ENCODE measurements at regions not wholly inside any gene's neighbourhood (a gene's known extent, or its start where the extent isn't known, plus 50 kb on each side); places are given as distances from the start of the nearest gene placed in this dataset.
"Not testable (repeated sequence)": the region's sequence is repeated elsewhere in the genome, so short reads cannot be mapped to it uniquely, and the experiment has no call there.

DNA sequence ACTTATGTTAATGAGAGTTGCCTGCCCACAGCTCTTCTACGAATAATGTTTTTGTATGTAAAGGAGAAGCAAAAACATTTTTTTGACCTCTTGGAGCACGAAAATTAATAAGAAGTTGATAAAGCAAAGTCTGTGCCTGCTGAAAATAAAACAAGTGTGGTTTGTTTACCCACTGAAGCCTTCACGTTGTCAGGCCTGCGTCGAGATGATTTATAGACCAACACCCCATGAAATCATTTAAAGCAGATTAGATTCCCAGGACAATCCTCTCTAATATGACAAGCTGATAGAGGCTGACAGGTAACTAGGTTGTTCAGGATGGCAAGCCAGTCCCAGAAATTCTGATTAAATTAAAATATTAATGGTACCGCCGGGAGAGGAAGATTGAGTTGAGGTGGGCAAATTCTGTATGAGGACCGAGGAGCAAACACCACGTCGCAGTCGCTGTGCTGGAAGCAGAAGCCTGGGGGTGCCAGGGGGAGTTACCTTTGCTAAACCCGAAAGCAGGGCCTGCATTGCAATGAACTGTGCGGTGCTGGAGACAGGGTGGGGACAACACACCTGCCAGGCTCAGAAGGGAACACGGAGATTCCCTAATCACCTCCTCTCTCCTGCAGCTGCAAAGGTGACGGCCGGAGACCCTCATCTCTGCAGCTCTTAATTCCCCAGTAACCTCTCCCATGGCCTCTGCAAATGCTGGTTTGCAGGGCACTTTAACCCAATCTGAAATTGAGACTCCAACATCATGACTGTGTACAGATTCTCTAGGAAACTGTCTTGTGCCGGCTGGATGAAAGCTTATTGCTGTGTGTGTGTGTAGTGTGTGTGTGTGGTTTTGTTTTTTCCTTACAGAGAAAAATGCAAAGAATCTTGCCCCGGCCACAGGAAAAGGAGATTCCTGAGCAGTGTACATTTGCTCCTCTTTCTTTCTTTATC lies 2805.9 kb downstream of the RPIA start:
- H3K4me3 ChIP-seq (ENCODE audit: low read depth, low read length), result not testable (repeated sequence)

DNA sequence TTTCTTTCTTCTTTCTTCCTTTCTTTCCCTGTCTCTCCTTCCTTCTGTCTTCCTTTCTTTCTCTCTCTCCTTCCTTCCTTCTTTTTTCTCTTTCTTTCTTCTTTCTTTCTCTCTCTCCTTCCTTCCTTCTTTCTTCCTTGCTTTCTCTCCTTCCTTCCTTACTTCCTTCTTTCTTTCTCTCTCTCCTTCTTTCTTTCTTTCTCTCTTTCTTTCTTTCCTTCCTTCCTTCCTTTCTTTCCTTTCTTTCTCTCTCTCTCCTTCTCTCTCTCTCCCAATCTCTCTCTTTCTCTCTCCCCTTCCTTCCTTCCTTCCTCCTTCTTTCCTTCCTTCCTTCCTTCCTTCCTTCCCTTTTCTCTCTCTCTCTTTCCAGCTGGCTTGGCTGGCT lies 2806.6 kb downstream of the RPIA start:
- H3K4me3 ChIP-seq (ENCODE audit: low read depth, low read length), result not testable (repeated sequence)

DNA sequence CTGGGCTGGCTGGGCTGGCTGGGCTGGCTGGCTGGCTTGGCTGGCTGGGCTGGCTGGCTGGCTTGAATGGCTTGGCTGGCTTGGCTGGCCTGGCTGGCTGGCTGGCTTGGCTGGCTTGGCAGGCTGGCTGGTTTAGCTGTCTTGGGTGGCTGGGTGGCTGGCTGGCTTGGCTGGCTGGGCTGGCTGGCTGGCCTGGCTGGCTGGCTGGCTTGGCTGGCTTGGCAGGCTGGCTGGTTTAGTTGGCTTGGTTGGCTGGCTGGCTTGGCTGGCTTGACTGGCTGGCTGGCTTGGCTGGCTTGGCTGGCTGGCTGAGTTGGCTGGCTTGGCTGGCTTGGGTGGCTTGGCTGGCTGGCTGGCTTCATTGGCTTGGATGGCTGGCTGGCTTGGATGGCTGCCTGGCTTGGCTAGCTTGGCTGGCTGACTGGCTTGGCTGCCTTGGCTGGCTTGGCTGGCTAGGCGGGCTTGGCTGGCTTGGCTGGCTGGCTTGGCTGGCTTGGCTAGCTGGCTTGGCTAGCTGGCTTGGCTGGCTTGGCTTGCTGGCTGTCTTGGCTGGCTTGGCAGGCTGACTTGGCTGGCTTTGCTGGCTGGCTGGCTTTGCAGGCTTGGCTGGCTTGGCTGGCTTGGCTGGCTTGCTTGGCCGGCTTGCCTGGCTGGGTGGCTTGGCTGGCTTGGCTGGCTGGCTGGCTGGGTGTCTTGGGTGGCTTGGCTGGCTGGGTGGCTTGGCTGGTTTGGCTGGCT lies 2807.2 kb downstream of the RPIA start:
- H3K4me3 ChIP-seq (ENCODE audit: low read depth, low read length), result not testable (repeated sequence)

DNA sequence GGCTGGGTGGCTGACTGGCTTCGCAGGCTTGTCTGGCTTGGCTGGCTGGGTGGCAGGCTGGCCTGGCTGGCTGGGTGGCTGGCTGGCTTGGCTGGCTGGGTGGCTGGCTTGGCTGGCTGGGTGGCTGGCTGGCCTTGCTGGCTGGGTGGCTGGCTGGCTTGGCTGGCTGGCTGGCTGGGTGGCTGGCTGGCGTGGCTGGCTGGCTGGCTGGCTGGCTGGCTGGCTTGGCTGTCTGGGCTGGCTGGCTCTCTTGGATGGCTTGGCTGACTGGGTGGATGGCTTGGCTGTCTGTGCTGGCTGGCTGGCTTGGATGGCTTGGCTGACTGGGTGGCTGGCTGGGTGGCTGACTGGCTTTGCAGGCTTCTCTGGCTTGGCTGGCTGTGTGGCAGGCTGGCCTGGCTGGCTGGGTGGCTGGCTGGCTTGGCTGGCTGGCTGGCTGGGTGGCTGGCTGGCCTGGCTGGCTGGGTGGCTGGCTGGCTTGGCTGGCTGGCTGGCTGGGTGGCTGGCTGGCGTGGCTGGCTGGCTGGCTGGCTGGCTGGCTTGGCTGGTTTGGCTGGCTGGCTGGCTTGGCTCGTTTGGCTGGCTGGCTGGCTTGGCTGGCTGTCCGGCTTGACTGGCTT lies 2808.1 kb downstream of the RPIA start:
- not testable (repeated sequence) for H3K4me3 ChIP-seq (ENCODE audit: low read depth, low read length)

DNA sequence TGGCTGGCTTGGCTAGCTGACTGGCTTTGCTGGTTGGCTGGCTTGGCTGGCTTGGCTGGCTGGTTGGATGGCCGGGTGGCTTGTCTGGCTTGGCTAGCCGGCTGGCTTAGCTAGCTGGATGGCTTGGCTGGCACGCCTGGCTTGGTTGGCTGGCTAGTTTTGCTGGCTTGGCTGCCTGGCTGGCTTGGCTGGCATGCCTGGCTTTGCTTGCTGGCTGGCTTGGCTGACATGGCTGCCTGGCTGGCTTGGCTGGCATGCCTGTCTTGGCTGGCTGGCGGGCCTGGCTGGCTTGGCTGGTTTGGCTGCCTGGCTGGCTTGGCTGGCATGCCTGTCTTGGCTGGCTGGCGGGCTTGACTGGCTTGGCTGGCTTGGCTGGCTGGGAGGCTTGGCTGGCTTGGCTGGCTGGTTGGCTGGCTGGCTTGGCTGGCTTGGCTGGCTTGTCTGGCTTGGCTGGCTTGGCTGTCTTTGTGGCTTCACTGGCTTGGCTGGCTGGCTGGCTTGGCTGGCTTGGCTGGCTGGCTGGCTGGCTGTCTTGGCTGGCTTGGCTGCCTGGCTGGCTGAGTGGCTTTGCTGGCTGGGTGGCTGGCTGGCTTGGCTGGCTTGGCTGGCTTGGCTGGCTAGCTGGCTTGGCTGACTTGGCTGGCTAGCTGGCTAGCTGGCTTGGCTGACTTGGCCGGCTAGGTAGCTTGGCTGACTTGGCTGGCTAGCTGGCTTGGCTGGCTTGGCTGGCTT lies 2808.9 kb downstream of the RPIA start:
- not testable (repeated sequence) for H3K4me3 ChIP-seq (ENCODE audit: low read depth, low read length)

DNA sequence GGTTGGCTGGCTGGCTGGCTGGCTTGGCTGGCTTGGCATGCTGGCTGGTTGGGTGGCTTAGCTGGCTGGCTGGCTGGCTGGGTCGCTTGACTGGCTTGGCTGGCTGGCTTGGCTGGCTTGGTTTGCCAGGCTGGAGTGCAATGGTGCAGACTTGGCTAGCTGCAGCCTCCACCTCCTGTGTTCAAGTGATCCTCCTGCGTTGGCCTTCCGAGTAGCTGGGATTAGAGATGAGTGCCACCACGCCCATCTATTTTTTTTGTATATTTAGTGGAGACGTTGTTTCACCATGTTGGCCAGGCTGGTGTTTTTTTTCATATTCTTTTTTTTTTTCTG lies 2809.5 kb downstream of the RPIA start:
- H3K4me3 ChIP-seq (ENCODE audit: low read depth, low read length), result not testable (repeated sequence)

DNA sequence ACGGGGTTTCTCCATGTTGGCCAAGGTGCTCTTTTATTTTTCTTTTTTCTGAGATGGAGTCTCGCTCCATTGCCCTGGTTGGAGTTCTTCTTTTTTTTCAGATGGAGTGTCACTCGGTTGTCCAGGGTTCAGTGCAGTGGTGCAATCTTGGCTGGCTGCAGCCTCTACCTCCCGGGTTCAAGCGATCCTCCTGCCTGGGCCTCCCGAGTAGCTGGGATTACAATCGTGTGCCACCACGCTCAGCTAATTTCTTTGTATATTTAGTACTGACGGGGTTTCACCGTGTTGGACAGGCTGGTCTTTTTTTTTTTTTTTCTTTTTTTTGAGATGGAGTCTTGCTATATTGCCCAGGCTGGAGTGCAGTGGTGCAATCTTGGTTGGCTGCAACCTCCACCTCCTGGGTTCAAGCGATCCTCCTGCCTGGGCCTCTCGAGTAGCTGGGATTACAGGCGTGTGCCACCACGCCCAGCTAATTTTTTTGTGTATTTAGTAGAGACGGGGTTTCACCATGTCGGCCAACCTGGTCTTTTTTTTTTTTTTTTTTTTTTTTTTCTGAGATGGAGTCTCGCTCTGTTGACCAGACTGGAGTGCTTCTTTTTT lies 2810.1 kb downstream of the RPIA start:
- H3K4me3 ChIP-seq (ENCODE audit: low read depth, low read length), result not testable (repeated sequence)

DNA sequence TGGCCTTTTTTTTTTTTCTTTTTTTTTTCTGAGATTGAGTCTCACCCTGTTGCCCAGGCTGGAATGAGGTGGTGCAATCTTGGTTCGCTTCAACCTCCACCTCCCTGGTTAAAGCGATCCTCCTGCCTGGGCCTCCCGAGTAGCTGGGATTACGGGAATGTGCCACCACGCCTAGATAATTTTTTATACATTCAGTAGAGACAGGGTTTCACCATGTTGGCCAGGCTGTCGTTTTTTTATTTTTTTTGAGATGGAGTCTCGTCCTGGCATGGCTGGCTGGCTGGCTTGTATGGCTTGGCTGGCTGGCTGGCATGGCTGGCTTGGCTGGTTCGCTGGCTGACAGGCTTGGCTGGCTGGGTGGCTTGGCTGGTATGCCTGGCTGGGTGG lies 2812.1 kb downstream of the RPIA start:
- not testable (repeated sequence) for H3K4me3 ChIP-seq (ENCODE audit: low read depth, low read length)

DNA sequence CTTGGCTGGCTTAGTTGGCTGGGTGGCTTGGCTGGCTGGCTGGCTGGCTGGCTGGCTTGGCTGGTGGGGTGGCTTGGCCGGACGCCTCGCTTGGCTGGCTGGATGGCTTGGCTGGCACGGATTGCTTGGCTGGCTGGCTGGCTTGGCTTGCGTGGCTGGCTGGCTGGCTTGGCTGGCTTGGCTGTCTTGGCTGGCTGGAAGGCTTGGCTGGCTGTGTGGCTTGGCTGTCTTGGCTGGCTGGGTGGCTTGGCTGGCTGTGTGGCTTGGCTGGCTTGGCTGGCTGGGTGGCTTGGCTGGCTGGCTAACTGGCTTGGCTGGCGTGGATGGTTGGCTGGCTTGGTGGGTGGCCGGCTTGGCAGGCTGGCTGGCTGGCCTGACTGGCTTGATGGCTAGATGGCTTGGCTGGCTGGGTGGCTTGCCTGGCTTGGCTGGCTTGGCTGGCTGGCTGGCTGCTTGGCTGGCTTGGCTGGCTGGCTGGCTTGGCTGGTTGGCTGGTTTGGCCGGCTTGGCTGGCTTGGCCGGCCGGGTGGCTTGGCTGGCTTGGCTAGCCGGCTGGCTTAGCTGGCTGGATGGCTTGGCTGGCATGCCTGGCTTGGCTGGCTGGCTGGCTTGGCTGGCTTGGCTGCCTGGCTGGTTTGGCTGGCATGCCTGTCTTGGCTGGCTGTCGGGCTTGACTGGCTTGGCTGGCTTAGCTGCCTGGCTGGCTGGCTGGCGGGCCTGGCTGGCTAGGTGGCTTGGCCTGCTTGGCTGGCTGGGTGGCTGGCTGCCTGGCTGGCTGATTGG lies 2812.7 kb downstream of the RPIA start:
- H3K4me3 ChIP-seq (ENCODE audit: low read depth, low read length), result not testable (repeated sequence)

DNA sequence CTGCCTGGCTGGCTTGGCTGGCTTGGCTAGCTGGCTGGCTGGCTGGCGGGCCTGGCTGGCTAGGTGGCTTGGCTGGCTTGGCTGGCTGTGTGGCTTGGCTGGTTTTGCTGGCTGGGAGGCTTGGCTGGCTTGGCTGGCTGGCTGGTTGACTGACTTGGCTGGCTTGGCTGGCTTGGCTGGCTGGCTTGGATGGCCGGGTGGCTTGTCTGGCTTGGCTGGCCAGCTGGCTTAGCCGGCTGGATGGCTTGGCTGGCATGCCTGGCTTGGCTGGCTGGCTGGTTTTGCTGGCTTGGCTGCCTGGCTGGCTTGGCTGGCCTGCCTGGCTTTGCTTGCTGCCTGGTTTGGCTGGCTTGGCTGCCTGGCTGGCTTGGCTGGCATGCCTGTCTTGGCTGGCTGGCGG lies 2817.3 kb downstream of the RPIA start:
- H3K4me3 ChIP-seq (ENCODE audit: low read depth, low read length), result not testable (repeated sequence)

DNA sequence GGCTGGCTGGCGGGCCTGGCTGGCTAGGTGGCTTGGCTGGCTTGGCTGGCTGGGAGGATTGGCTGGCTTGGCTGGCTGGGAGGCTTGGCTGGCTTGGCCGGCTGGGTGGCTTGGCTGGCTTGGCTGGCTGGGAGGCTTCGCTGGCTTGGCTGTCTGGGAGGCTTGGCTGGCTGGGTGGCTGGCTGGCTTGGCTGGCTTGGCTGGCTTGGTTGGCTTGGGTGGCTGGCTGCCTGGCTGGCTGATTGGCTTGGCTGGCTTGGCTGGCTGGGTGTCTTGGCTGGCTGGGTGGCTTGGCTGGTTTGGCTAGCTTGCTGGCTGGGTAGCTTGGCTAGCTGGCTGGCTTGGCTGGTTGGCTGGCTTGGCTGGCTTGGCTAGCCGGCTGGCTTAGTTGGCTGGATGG lies 2817.8 kb downstream of the RPIA start:
- not testable (repeated sequence) for H3K4me3 ChIP-seq (ENCODE audit: low read depth, low read length)

DNA sequence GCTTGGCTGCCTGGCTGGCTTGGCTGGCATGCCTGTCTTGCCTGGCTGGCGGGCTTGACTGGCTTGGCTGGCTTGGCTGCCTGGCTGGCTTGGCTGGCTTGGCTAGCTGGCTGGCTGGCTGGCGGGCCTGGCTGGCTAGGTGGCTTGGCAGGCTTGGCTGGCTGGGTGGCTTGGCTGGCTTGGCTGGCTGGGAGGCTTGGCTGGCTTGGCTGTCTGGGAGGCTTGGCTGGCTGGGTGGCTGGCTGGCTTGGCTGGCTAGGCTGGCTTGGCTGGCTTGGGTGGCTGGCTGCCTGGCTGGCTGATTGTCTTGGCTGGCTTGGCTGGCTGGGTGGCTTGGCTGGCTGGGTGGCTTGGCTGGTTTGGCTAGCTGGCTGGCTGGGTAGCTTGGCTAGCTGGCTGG lies 2819.7 kb downstream of the RPIA start:
- H3K4me3 ChIP-seq (ENCODE audit: low read depth, low read length), result not testable (repeated sequence)

DNA sequence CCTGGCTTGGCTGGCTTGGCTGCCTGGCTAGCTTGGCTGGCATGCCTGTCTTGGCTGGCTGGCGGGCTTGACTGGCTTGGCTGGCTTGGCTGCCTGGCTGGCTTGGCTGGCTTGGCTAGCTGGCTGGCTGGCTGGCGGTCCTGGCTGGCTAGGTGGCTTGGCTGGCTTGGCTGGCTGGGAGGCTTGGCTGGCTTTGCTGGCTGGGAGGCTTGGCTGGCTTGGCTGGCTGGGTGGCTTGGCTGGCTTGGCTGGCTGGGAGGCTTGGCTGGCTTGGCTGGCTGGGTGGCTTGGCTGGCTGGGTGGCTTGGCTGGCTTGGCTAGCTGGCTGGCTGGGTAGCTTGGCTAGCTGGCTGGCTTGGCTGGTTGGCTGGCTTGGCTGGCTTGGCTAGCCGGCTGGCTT lies 2824.5 kb downstream of the RPIA start:
- not testable (repeated sequence) for H3K4me3 ChIP-seq (ENCODE audit: low read depth, low read length)

DNA sequence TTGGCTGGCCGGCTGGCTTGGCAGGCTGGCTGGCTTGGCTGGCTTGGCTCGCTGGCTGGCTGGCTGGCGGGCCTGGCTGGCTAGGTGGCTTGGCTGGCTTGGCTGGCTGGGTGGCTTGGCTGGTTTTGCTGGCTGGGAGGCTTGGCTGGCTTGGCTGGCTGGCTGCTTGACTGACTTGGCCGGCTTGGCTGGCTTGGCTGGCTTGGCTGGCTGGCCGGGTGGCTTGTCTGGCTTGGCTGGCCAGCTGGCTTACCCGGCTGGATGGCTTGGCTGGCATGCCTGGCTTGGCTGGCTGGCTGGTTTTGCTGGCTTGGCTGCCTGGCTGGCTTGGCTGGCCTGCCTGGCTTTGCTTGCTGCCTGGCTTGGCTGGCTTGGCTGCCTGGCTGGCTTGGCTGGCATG lies 2825.2 kb downstream of the RPIA start:
- not testable (repeated sequence) for H3K4me3 ChIP-seq (ENCODE audit: low read depth, low read length)

DNA sequence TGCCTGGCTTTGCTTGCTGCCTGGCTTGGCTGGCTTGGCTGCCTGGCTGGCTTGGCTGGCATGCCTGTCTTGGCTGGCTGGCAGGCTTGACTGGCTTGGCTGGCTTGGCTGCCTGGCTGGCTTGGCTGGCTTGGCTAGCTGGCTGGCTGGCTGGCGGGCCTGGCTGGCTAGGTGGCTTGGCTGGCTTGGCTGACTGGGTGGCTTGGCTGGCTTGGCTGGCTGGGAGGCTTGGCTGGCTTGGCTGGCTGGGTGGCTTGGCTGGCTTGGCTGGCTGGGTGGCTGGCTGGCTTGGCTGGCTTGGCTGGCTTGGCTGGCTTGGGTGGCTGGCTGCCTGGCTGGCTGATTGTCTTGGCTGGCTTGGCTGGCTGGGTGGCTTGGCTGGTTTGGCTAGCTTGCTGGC lies 2826.4 kb downstream of the RPIA start:
- H3K4me3 ChIP-seq (ENCODE audit: low read depth, low read length), result not testable (repeated sequence)

DNA sequence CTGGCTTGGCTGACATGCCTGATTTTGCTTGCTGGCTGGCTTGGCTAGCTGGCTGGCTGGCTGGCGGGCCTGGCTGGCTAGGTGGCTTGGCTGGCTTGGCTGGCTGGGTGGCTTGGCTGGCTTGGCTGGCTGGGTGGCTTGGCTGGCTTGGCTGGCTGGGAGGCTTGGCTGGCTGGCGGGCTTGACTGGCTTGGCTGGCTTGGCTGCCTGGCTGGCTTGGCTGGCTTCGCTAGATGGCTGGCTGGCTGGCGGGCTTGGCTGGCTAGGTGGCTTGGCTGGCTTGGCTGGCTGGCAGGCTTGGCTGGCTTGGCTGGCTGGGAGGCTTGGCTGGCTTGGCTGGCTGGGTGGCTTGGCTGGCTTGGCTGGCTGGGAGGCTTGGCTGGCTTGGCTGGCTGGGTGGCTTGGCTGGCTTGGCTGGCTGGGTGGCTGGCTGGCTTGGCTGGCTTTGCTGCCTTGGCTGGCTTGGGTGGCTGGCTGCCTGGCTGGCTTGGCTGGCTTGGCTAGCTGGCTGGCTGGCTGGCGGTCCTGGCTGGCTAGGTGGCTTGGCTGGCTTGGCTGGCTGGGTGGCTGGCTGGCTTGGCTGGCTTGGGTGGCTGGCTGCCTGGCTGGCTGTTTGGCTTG lies 2827.0 kb downstream of the RPIA start:
- H3K4me3 ChIP-seq (ENCODE audit: low read depth, low read length), result not testable (repeated sequence)

DNA sequence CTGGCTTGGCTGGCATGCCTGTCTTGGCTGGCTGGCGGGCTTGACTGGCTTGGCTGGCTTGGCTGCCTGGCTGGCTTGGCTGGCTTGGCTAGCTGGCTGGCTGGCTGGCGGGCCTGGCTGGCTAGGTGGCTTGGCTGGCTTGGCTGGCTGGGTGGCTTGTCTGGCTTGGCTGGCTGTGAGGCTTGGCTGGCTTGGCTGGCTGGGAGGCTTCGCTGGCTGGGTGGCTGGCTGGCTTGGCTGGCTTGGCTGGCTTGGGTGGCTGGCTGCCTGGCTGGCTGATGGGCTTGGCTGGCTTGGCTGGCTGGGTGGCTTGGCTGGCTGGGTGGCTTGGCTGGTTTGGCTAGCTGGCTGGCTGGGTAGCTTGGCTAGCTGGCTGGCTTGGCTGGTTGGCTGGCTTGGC lies 2827.9 kb downstream of the RPIA start:
- H3K4me3 ChIP-seq (ENCODE audit: low read depth, low read length), result not testable (repeated sequence)

DNA sequence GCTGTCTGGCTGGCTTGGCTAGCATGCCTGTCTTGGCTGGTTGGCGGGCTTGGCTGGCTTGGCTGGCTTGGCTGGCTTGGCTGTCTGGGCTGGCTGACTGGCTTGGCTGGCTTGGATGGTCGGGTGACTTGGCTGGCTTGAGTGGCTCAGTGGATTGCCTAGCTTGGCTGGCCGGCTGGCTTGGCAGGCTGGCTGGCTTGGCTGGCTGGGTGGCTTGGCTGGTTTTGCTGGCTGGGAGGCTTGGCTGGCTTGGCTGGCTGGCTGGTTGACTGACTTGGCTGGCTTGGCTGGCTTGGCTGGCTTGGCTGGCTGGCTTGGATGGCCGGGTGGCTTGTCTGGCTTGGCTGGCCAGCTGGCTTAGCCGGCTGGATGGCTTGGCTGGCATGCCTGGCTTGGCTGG lies 2828.4 kb downstream of the RPIA start:
- H3K4me3 ChIP-seq (ENCODE audit: low read depth, low read length), result not testable (repeated sequence)

DNA sequence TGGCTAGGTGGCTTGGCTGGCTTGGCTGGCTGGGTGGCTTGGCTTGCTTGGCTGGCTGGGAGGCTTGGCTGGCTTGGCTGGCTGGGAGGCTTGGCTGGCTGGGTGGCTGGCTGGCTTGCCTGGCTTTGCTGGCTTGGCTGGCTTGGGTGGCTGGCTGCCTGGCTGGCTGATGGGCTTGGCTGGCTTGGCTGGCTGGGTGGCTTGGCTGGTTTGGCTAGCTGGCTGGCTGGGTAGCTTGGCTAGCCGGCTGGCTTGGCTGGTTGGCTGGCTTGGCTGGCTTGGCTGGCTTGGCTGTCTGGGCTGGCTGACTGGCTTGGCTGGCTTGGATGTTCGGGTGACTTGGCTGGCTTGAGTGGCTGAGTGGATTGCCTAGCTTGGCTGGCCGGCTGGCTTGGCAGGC lies 2829.1 kb downstream of the RPIA start:
- H3K4me3 ChIP-seq (ENCODE audit: low read depth, low read length), result not testable (repeated sequence)
